ENCODE measurements at regions not wholly inside any gene's neighbourhood (a gene's known extent, or its start where the extent isn't known, plus 50 kb on each side); places are given as distances from the start of the nearest gene placed in this dataset.
A peak's percentile ranks its signal among the peaks of the same experiment; 100 is the strongest.
"Not testable (repeated sequence)": the region's sequence is repeated elsewhere in the genome, so short reads cannot be mapped to it uniquely, and the experiment has no call there.

DNA sequence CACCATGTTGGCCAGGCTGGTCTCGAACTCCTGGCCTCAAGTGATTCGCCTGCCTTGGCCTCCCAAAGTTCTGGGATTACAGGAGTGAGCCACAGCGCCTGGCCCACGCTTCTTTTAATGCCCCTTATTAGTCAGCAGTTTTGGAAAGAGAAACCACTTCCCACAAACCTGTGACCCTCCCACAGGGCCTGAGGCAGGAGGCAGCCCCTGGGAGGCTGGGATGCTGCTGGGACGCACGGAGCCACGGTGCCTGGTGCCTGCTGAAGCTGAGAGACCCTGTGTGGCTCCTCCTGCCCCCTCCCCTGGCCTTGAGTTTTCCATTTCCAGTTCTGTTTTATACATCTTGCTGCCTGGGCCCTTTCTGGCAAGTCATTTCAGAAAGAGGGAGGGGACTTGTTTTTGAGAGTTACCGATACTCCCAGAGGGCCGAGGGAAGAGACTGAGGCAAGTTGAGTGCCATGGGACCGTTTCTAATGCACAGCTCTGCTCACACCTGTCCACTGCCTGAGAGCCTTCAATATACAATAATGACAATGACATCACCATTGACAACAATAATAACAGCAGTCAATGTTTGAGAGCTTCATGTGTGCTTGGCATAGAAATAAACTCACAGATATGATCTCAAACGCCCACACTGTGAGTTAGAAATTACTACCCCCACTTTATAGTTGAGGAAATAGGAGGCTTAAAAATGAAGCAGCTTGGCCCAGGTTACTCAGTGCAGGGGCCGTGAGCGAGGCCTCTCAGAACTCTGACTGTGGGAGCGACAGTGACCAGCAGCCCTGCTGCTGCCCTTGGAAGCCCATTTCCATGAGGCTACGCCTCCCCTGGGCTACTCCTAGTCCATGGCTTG, 78.1 kb upstream of the YWHAQ start:
- no peak for DNase-seq (ENCODE audit: low spot score)

DNA sequence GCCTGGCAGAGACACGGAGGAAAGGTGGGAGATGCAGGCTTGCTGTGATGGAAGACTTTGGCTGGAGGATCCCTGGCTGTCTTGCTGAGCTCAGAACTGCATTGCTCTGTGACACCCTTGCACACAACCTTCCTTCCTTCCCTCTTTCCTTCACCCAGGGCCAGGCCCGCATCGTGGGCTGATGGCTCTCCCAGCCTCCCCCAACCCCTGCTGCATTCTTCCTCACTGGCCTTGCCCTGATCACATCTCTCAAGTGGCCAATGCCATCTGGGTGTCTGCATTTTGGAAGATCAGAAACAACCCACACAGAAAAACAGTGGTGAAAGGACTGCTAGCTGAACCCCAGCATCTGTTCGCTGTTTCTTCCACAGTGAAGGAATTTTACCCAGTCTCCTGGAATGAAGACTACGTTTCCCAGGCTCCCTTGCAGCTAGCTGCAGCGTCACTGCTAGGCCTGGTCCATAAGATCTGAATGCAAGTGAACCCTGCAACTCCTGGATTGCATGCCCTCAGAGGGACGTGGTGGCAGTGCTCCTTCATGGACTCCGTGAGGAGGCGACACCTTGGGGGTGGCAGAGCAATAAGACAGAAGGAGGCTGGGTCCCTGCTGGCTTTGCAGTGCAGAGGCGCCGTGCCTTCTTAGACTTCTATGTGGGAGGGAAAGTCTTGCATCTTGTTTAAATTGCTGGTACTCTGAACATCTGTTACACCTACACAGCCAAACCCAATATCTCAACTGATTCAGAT, 78.9 kb upstream of the YWHAQ start:
- DNase-seq (ENCODE audit: low spot score): no peak

DNA sequence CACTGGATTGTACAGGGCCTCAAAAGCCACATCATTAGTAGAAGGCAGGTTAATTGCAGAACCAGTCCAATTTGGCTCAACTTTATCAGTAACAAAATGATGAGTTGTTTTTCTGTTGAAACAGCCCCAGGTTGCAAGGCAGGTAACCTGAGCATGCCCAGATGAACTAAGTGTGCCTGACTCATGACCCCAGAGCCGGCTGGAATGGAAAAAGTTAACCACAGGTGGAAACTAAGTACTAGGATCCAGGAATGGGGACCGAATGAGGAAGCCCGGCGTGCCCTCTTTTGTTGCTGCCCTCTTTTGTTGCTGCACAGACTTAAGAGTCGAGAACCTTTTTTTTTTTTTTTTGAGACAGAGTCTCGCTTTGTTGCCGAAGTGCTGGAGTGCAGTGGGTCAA, 79.5 kb upstream of the YWHAQ start:
- no peak for DNase-seq (ENCODE audit: low spot score)

DNA sequence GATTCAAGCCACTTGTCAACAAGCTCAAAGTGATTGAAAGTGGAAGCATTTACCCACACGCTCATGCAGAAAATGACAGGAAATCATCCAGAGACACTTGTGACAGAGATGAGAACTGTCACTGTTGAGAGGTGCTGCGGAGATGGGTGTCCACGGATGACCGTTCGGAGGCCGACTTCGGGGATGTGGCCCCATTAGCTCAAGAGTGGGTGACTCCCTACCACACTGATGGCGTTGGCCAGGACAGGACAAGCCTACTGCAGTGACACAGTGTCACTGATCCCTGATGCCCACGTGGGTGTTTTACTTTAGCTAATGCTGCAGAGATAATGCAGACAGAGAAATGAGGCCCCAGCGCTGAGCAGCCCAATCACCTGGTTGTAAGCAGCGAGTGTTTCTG, 81.5 kb upstream of the YWHAQ start:
- DNase-seq (ENCODE audit: low spot score): peak; percentile 17

DNA sequence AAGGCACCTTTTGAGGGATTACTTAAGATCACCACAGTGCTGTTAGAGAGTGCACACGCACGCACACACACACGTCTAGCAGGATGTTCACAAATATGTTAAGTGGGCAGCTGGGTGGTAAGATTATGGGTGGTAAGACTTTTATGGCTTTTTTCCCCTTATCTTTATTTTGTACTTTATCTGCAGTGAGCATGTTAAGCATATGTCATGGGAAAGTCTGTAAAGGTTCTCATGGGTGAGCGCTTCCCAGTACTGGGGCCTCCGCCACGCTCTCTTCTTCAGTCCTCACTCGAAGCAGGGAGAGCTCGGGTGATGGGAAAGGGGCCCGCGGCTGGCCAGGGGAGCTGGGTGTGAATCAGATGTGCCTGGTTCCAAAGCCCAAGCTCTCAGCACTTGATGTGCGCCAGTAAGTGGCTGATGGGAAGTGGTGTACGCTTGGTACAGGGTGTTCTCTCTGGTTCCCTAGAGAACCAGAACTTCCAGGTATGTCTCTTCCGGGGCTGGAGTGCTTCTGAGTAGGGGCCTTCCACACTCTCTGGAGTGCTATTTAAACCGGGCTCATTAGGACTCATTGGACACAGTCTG, 83.9 kb upstream of the YWHAQ start:
- no peak for DNase-seq (ENCODE audit: low spot score)

DNA sequence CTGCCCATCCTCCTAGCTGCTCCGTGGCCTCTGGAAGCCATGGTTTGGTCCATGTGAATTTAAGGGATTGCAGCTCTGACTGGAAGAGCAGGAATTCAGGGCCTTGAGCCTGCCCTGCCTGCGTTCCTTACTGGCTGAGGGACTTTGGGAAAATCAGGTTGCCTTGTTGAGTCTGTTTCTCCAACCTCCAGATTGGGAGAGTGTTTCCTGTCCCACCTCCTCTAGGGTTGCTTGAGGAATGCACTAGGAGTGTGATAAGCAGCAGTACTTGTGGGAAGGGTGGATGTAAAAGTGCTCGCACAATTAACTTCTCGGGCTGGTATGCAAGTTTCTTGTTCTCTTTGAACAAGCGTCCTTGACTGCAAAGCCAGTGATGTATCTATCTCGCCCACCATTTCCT, 84.4 kb upstream of the YWHAQ start:
- no peak for DNase-seq (ENCODE audit: low spot score)

DNA sequence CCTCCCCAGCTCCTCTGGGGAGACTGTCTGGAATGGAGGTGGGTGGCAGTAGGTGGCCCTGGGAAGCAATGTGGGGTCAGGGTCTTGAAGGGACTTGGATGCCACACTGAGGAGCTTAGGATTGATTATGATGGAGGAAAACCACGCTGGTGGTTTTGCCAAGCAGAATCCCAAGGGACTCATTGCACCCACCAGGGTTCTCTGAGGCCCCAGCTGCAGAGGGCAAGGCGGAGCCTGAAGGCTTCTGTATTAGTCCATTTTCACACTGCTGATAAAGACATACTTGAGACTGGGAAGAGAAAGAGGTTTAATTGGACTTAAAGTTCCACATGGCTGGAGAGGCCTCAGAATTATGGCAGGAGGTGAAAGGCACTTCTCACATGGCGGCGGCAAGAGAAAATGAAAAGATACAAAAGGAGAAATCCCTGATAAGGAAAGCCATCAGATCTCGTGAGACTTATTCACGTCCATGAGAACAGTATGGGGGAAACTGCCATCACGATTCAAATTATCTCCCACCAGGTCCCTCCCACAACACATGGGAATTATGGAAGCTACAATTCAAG, 87.2 kb upstream of the YWHAQ start:
- DNase-seq (ENCODE audit: low spot score): no peak

DNA sequence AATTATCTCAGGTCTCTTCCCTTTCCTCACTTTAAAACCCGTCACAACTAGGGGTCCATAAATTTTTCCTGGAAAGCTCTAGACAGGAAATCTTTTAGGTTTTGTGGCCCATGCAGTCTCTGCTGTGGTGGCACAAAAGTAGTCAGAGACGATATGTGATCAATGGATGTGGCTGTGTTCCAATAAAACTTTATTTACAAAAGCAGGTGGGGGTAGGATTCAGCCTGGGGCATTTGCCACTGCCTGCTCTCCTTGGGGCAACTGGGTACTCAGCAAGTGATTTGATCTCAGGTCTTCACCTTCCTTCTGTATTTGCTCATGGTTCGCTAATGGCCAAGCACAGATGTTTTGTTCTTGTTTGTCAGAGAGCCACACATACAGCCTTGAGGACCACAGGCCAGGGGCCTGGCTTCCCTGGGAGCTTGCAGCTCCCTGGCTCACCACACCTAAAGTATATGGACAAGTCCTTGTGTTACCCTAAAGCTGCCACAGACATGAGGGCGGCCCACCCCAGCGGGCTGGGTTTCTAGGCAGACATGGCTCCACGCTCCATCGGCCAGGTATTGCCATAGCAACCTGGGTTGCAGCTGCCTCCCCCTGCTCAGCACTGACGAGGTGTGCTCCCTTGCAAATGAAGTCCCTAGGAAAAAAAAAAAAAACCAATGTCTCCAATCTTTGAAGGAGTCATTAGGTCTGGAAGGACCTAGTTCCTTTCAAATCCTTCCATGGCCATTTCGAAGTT, 89.7 kb upstream of the YWHAQ start:
- DNase-seq (ENCODE audit: low spot score): no peak

DNA sequence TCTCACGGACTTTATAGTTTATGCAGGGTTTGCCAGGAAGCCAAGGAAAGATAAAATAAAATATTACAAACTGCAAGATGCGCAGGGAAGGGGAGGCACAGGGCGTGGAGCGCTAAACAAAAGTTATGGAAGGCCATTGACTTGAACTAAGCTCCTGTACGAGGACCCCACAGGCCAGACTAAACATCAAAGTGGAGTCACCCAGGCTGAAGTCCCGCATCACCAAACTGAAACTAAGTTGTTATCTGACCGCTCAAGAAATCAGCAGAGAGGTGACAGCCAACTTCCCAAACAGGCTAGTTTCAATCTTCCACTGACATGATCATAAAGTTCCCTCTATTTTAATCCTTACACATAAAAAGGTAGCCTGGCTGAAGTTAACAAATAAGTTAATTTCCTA, 90.5 kb upstream of the YWHAQ start:
- DNase-seq (ENCODE audit: low spot score): no peak

DNA sequence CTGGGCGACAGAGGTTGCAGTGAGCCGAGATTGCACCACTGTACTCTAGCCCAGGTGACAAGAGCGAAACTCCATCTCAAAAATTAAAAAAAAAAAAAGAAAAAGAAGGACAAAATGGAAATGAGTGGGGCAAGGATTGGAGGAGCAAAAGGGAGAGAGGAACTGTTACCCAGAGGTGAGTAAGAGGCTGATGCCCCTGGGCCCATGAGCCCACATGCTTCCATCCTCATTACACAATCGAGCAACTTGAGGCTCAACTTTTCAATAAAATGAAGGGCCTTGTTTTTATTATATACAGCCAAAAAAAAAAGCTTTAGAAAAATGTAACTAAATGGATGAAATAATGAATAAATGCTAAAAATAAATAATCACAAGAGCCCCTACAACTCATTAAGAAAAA, 91.7 kb upstream of the YWHAQ start:
- no peak for DNase-seq (ENCODE audit: low spot score)

DNA sequence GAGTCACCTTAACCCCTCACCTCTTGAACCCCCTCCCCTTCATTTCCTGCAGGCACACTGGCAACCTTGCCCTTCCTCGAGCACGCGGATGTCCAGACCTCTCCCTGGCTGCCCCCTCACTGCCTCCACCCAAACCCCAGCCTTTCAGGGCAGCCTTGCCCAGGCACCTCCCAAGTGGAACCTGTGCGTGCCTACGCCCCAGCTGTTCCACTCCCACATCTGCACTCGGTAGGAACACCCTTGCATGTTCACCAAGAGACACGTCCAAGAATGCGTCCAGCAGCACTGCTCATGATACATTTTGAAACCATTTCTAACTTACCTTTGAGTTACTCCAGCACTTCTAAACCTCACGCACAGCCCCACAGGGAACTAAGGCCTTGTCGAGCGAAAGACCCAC, 93.8 kb upstream of the YWHAQ start:
- no peak for DNase-seq (ENCODE audit: low spot score)

DNA sequence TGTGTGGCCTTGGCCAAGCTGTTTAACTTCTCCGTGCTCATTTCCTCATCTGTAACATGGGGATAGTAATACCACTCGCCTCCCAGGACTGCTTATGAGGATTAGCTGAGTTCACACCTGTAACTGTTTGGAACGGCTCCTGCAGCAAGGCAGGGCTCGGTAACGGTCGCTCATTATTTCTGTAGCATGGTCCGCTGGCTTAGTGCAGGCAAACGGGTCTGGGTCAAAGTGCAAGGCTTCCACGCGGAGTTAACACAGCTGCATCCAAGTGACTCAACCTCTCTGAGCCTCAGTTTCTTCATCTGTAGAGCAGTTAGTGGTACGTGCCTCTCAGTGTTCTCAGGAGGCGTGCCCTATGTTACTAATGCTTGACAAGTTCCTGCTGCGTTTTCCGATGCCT, 94.3 kb upstream of the YWHAQ start:
- DNase-seq (ENCODE audit: low spot score): no peak

DNA sequence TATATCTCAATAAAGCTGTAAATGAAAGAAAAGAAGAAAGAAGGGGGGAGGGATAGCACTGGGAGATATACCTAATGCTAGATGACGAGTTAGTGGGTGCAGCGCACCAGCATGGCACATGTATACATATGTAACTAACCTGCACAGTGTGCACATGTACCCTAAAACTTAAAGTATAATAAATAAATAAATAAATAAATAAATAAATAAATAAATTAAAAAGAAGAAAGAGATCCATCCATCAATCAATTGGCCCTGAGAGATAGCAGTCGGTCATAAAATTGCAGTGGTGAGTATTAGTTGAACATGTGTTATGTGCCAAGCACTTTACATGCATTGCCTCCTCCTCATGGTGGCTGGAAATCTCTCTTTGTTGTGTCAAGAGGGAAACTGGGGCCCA, 95.2 kb upstream of the YWHAQ start:
- DNase-seq (ENCODE audit: low spot score): not testable (repeated sequence)

DNA sequence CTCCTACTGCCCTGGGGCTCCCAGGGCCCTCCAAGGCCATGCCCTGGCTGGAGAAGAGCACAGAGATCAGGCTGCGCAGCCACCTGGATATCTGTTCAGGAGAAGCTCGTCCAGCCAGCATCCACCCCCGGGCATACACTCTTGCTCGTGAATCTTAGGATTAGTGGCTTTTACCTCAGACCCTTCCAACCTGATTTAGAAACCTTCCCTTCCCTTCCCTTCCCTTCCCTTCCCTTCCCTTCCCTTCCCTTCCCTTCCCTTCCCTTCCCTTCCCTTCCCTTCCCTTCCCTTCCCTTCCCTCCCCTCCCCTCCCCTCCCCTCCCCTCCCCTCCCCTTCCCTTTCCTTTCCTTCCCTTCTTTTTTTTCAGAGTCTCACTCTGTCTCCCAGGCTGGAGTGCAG, 99.7 kb upstream of the YWHAQ start:
- not testable (repeated sequence) for DNase-seq (ENCODE audit: low spot score)

DNA sequence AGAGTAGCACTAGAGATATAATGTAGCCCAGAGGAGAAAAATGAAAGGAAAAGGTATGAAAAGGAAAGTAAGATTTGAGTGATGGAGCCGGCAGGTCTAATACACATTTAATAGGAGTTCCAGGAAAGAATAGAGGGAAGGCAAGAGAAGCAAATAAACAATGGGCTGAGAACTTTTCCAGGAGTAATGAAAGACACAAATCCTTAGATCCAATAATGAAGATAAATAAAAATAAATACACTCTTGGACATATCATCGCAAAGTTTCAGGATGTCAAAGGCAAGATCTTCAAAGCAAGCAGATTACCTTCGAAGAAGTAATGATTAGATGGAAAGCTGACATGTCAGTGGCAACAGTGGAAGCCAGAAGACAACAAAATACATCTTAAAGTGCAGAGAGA, 102.0 kb upstream of the YWHAQ start:
- no peak for DNase-seq (ENCODE audit: low spot score)

DNA sequence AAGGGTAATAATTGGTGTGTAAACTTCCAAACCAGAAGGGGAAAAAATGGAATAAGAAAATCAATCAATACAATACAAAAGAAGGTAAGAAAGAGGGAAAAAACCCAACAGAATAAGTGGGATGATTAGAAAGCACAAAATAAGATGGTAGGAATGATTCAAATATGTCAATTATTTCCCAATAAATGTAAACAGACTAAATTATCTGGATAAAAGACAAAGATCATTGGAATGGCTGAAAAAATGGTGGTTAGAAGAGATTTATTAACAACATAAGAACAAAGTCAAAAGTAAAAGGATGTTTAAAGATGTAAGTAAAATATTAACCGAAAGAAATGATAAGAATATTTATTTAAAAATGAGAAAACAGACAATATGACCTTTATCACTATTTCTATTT, 103.5 kb upstream of the YWHAQ start:
- no peak for DNase-seq (ENCODE audit: low spot score)

DNA sequence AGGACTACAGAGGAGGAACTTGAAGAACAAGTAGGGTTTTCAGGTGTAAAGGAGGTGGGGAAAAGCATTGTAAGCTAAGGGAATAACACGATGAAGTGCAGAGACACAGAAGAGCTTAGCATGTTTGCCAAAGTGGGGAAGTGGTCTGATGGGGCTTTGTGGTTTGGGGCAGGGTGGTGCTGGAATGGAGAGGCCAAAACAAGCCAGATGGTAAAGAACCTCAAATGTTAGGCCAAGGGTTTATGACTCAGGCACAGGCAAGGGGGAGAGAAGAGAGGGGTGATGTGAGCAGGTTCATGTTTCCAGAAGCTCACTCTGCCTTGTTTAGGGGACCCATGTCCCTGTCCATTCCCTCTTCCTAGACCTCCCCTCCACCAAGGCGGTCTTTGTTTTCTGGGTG, 104.5 kb upstream of the YWHAQ start:
- DNase-seq (ENCODE audit: low spot score): peak; percentile 51

DNA sequence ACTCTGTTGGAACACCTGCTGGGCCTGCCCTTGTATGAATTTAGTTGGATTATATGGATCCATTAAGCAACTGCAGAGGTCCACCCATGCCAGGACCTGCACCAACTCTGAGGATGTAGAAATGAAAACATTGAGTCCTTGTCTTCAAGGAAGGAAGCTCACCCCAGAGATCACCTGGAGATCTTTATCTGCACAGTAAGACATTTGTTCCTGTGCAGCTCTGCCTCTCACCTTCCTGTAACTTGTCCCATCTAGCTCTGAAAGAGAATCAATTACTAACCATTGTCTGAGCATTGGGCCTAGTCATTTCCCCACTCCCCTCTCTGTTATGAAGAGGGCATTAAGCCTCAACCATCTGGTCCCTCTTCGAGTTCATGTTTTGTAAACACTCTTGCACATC, 105.2 kb upstream of the YWHAQ start:
- peak; percentile 56 for DNase-seq (ENCODE audit: low spot score)

DNA sequence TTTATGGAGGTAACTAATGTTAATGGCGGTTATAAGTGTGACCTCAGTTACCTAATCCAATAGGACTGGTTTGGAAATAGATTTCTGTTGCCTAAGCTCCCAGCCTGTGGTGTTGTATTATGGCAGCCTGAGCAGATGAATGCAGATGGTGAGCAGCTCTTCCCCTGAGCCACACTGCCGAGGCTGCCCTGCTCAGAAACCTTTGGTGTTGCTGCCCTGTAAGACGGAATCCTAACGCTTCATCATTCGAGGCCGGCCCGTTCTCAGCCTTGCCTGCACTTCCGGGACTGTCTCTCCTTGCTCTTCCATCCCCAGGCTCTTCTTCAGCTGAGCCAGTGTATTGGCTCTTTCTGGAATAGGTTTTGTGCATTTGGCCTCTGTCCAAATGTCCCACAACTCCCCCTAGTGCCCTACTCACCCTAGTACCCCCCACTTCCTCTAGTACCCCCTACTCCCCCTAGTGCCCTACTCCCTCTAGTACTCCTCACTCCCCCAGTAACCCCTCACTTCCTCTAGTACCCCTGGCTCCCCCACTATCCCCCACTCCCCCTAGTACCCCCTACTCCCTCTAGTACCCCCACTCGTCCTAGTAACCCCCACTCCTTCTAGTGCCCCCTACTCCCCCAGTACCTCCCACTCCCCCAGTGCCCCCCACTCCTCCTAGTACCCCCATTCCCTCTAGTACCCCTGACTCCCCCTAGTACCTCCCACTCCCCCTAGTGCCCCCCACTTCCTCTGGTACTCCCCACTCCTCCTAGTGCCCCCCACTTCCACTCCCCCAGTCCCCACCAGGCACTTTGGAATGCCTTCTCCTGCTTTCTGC, 106.0 kb upstream of the TAF1B start:
- DNase-seq (ENCODE audit: low spot score): no peak

DNA sequence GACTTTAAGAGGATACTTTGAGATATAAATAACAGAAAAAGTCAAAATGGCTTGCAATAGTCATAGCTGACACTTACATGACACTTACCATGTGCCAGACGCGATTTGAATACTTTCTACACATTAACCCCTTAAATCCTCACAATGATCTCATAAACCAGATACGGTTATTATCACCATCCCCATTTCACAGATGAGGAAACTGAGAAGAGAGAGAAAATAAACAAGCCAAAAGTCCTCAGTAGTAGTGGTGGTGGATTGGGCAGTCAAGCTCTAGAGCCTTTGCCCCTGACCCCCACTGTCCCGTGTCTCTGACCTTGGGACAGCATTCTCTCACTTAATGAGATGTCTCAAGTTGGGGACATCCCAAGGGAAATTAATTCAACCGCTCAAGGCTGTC, 105.2 kb upstream of the TAF1B start:
- DNase-seq (ENCODE audit: low spot score): no peak
